ENCODE measurements at regions not wholly inside any gene's neighbourhood (a gene's known extent, or its start where the extent isn't known, plus 50 kb on each side); places are given as distances from the start of the nearest gene placed in this dataset.
A peak's percentile ranks its signal among the peaks of the same experiment; 100 is the strongest.

GRCh38 chr16:52617591-52617990, 70.6 kb upstream of the TOX3 start:
- H3K27me3 ChIP-seq, result no peaks in the 10 kb centered on the region
- 49 to 61% methylated on average over 3 of the region's 3 CpGs for WGBS, 2 donors
- H3K4me3 ChIP-seq, result no peak overlapping the region
- no peak for DNase-seq
- H3K9me3 ChIP-seq, result no peaks in the 10 kb centered on the region
- H3K4me1 ChIP-seq, result no peaks in the 10 kb centered on the region
- no peak overlapping the region for H3K27ac ChIP-seq
- H3K36me3 ChIP-seq (ENCODE audit: low read depth, missing control alignments), result no peaks in the 10 kb centered on the region
- TF ChIP-seq POLR2A (IDR thresholded peaks at IDR 0.05) (no peak), CTCF (IDR thresholded peaks at IDR 0.05) (no peak)
- intact Hi-C loops (cut with DNase I; ENCODE audit: low total_unique reads), result no loop called here

DNA sequence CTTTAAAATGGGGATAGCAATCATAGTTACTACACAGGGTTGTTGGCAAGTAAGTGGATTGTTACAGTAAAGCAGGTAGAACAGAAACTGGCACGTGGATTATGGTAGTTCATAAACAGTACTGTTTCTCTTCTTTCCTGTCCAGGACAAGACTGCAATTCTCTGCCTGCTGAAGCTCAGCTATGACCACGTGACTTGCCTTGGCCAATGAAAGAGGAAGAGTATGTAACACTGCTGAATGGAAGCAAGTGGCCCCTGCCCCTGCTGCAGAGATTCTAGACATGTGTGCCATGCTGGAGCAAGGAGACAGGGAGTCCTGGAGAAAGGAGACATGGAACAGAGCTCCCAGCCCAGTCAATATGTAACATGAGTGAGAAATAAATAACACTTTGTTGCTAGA, 66.6 kb upstream of the TOX3 start:
- intact Hi-C loops (cut with DNase I; ENCODE audit: low total_unique reads), result no loop called here
- WGBS, 2 donors, result 59 to 65% methylated on average over 2 of the region's 2 CpGs
- no peak overlapping the region for H3K4me3 ChIP-seq

DNA sequence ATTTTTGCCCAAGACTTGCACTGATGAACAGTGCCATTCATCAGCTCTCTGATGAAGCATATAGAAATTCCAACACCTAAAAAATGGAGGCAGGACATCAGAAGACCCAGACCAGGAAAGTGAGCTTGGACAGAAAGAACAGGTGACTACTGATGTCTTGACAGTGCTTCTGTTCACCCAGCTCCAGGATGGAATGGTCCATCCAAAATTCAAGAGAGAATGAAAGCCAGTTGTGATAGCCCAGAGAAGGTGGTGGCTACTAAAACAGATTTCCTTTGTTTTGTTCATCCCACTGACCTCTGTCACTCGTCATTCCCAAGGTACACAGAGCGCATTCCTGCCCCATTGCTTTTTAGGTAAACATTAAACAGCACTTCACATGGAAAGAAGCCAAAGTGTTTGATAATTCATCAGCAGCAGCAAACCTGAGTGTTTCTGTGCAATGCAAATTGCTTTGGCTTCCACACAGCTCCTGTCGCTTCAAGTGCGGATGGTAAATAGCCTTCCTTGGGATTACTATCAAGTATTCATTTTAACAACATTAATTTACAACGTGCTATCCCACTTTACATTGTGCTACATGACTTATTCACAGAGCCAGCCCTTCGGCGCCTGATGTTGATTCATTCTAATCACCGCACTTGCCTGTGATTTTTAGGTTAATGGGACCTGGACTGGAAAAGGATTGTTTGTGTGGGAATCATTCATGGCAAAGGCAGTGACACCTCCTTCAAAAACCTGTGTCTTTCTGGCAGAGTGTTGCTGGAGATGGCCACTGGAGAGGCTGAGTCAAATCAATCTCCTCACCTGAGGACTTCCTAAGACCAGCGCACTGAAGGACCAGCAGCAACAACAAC, 65.1 kb upstream of the TOX3 start:
- intact Hi-C loops (cut with DNase I; ENCODE audit: low total_unique reads), result no loop called here
- WGBS, 2 donors, result 87 to 88% methylated on average over 9 of the region's 9 CpGs
- TF ChIP-seq POLR2A (IDR thresholded peaks at IDR 0.05), result no peak
- no peak for TF ChIP-seq CTCF (IDR thresholded peaks at IDR 0.05)
- Histone ChIP-seq H3K36me3 (ENCODE audit: low read depth, missing control alignments) (no peaks in the 10 kb centered on the region), H3K27me3 (no peaks in the 10 kb centered on the region), H3K9me3 (no peaks in the 10 kb centered on the region), H3K4me3 (no peak overlapping the region), H3K4me1 (no peaks in the 10 kb centered on the region), H3K27ac (no peak overlapping the region)
- no peak for DNase-seq

More for the DNA sequence above, 66.6 kb upstream of the TOX3 start:
- no peak for TF ChIP-seq CTCF (IDR thresholded peaks at IDR 0.05)
- Histone ChIP-seq H3K9me3 (no peaks in the 10 kb centered on the region), H3K27ac (no peak overlapping the region), H3K36me3 (ENCODE audit: low read depth, missing control alignments) (no peaks in the 10 kb centered on the region), H3K4me1 (no peaks in the 10 kb centered on the region), H3K27me3 (no peaks in the 10 kb centered on the region)
- peak; percentile 21 for DNase-seq

DNA sequence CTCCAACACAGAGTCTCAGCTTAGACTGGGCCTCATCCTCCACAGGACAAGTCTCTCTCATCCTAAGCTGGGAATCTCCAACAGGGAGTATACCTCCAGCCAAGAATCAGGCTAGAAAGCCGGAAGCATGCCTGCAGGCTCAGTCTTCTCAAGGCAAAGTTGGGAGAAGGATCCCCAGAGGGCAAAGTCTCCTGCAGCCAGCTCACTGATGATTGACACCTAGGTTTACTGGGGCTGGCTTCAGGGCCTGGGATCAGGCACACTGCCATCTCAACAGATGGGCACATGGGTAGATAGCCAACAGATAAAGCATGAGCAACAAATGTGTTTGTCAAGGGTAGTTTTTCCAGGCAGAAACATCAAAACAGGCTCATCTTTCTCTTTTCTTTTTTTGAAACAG, 56.1 kb upstream of the TOX3 start:
- H3K27me3 ChIP-seq, result no peaks in the 10 kb centered on the region
- no peaks in the 10 kb centered on the region for H3K36me3 ChIP-seq (ENCODE audit: low read depth, missing control alignments)
- TF ChIP-seq POLR2A (IDR thresholded peaks at IDR 0.05) (no peak), CTCF (IDR thresholded peaks at IDR 0.05) (no peak)
- H3K27ac ChIP-seq, result no peak overlapping the region
- WGBS, 2 donors, result 94 to 100% methylated on average over 1 of the region's 1 CpG
- no peaks in the 10 kb centered on the region for H3K9me3 ChIP-seq
- H3K4me1 ChIP-seq, result no peaks in the 10 kb centered on the region
- intact Hi-C loops (cut with DNase I; ENCODE audit: low total_unique reads), result no loop called here
- no peak for DNase-seq
- H3K4me3 ChIP-seq, result no peak overlapping the region

Measured in testis (tissue), 2 donors.